K562 (cell line): ENCODE measurements at regions not wholly inside any gene's neighbourhood (a gene's known extent, or its start where the extent isn't known, plus 50 kb on each side); places are given as distances from the start of the nearest gene placed in this dataset.

ENCODE experiments used
- ATAC-seq: fragments of 200-7000 bp; cut with Tn5 transposase; 3 replicates; pipeline ENCODE4 v1.9.1; 2020; ENCODE audit warnings: moderate library complexity
- BruUV-seq: library from RNA; stranded (reverse); fragments of 400-500 nt; replicated peaks from 2 replicates; lab custom pipeline; 2021; lab: Mats Ljungman, UMichigan
- CTCF ChIA-PET: fragments of 300-600 bp; formaldehyde crosslinking; extraction: SDS; loops from one replicate; lab custom pipeline; 2021; ENCODE audit warnings: low intra/inter-chr PET ratio; lab: Yijun Ruan, JAX
- POLR2A ChIA-PET: fragments of 300-600, 350-650 bp; sonication (Branson Sonifier 250); formaldehyde crosslinking; extraction: SDS; loops from one replicate; lab custom pipeline; 2021; ENCODE audit warnings: antibody characterized with exemption, inconsistent platforms; lab: Yijun Ruan, JAX
- DNase-seq, 4 experiments: peaks; one replicate each; pipeline versions ENCODE4 v3.0.0 to v3.0.0-alpha.2; 2011 to 2018; ENCODE audit warnings: low spot score in 3 of 4, mixed read lengths in 3 of 4; ENCODE audit errors: extremely low read depth in 1 of 4
- FAIRE-seq: peaks from 2 replicates; lab custom pipeline; 2011; peaks lifted over from hg19 to GRCh38; lab: Jason Lieb, UNC
- H2AFZ ChIP-seq: 2 replicates; pipeline ENCODE4 v1.6.0; 2011; ENCODE audit warnings: low read depth, low read length, control low read depth, inconsistent platforms
- H3K27ac ChIP-seq: fragments of 200-600 bp; 3 replicates; pipeline ENCODE4 v1.8.0; 2011; ENCODE audit warnings: low read depth, mild to moderate bottlenecking, control low read depth, inconsistent platforms, low read length, moderate library complexity, mixed read lengths; ENCODE audit errors: extremely low read depth
- H3K27me3 ChIP-seq, 2 experiments: fragments of 300-600 bp in 1 of 2; 2 replicates in 1 of 2; 3 replicates in 1 of 2; pipeline versions ENCODE4 v1.6.0 to v1.8.0; 2011; ENCODE audit warnings: inconsistent platforms in 2 of 2, low read length in 2 of 2, mild to moderate bottlenecking in 1 of 2, mixed read lengths in 1 of 2, moderate library complexity in 1 of 2; ENCODE audit not compliant: control insufficient read depth in 2 of 2, insufficient read depth in 2 of 2
- H3K36me3 ChIP-seq: fragments of 300-600 bp; 3 replicates; pipeline ENCODE4 v1.8.0; 2011; ENCODE audit warnings: mild to moderate bottlenecking, low read length, inconsistent platforms; ENCODE audit not compliant: control insufficient read depth, insufficient read depth
- H3K4me1 ChIP-seq, 2 experiments: fragments of 200-600 bp in 1 of 2; replicated peaks in 1 of 2; 2 replicates in 1 of 2; 3 replicates in 1 of 2; pipeline versions ENCODE4 v1.5.1 to v1.8.0; 2011; ENCODE audit warnings: inconsistent platforms in 2 of 2, low read length in 2 of 2, mild to moderate bottlenecking in 1 of 2, mixed read lengths in 1 of 2, moderate library complexity in 1 of 2; ENCODE audit not compliant: control insufficient read depth in 2 of 2, insufficient read depth in 2 of 2
- H3K4me2 ChIP-seq: 2 replicates; pipeline ENCODE4 v1.6.1; 2011; ENCODE audit warnings: low read length, control low read depth, inconsistent platforms, mixed read lengths; ENCODE audit not compliant: insufficient read depth
- H3K4me3 ChIP-seq: fragments of 200-600 bp; sonication (generic), shearing (Covaris generic); 2 replicates; pipeline ENCODE4 v1.5.1; 2016; ENCODE audit warnings: control low read depth, inconsistent platforms
- H3K79me2 ChIP-seq: fragments of 200-600 bp; 3 replicates; pipeline ENCODE4 v1.8.0; 2011; ENCODE audit warnings: low read length, inconsistent platforms; ENCODE audit not compliant: control insufficient read depth, insufficient read depth
- H3K9ac ChIP-seq, 2 experiments: 2 replicates each; pipeline versions ENCODE4 v1.6.0 to v1.6.1; 2011; ENCODE audit warnings: low read depth in 2 of 2, low read length in 2 of 2, control low read depth in 1 of 2, inconsistent platforms in 1 of 2, mild to moderate bottlenecking in 1 of 2, mixed read lengths in 1 of 2; ENCODE audit not compliant: insufficient read depth in 1 of 2
- H3K9me1 ChIP-seq: one replicate; pipeline ENCODE4 v1.6.0; 2011; ENCODE audit warnings: inconsistent platforms, mild to moderate bottlenecking, low read length, moderate library complexity; ENCODE audit not compliant: control insufficient read depth, insufficient read depth
- H3K9me3 ChIP-seq: replicated peaks from 2 replicates; pipeline ENCODE4 v1.5.1; 2011; ENCODE audit warnings: low read depth, low read length, inconsistent platforms; ENCODE audit not compliant: control insufficient read depth, insufficient read depth
- H4K20me1 ChIP-seq: replicated peaks from 2 replicates; pipeline ENCODE4 v1.6.1; 2011; ENCODE audit warnings: low read length, inconsistent platforms, mixed read lengths; ENCODE audit not compliant: control insufficient read depth, insufficient read depth
- CBX1 ChIP-seq: sonication (generic); IDR thresholded peaks from 2 replicates; pipeline ENCODE4 v1.6.1; 2016; ENCODE audit warnings: antibody characterized with exemption, low read depth, mild to moderate bottlenecking
- DMBX1 ChIP-seq: fragments of 250-450 bp; sonication (Bioruptor Pico); IDR thresholded peaks from 2 replicates; pipeline ENCODE4 v1.8.0; 2022; ENCODE audit warnings: inconsistent platforms, mild to moderate bottlenecking, moderate library complexity, borderline replicate concordance
- ETS2 ChIP-seq: IDR thresholded peaks from 2 replicates; pipeline ENCODE4 v1.6.1; 2016; ENCODE audit warnings: borderline replicate concordance, missing genetic modification characterization, mild to moderate bottlenecking, moderate library complexity, missing compliant biosample characterization; ENCODE audit not compliant: poor library complexity, severe bottlenecking
- KDM1A ChIP-seq, 2 experiments: fragments of 450-650 bp; IDR thresholded peaks; 2 replicates each; pipeline ENCODE4 v1.6.1; 2016; ENCODE audit warnings: mild to moderate bottlenecking in 2 of 2
- NUFIP1 ChIP-seq: fragments of 450-650 bp; IDR thresholded peaks from 2 replicates; pipeline ENCODE4 v1.6.1; 2018; ENCODE audit not compliant: partially characterized antibody
- WHSC1 ChIP-seq: IDR thresholded peaks from one replicate; pipeline ENCODE4 v1.6.1; 2012; ENCODE audit warnings: low read length, control low read depth, inconsistent platforms
- ZBTB12 ChIP-seq: fragments of 250-450 bp; sonication (Bioruptor Pico); IDR thresholded peaks from 2 replicates; pipeline ENCODE4 v1.4.0; 2020
- ZFPM2 ChIP-seq: fragments of 250-450 bp; sonication (Bioruptor Pico); IDR thresholded peaks from 2 replicates; pipeline ENCODE4 v1.5.1; 2022; ENCODE audit warnings: mild to moderate bottlenecking
- ZNF644 ChIP-seq: fragments of 200-800 bp; sonication (Bioruptor generic); IDR thresholded peaks from 2 replicates; pipeline ENCODE4 v1.6.1; 2016; ENCODE audit warnings: low read depth, missing genetic modification characterization, missing compliant biosample characterization
- ZNF766 ChIP-seq: fragments of 200-800 bp; sonication (Bioruptor generic); conservative IDR thresholded peaks from 2 replicates; pipeline ENCODE4 v1.6.1; 2016; ENCODE audit warnings: missing genetic modification characterization, missing compliant biosample characterization
- in situ Hi-C: fragments of 300-500 bp; cut with MboI; formaldehyde crosslinking; loops from 4 replicates; pipeline ENCODE4 v1.15.0; 2018; ENCODE audit warnings: inconsistent platforms, mixed read lengths
- intact Hi-C: fragments of 100-400 bp; cut with micrococcal nuclease; formaldehyde crosslinking; loops from 2 replicates; pipeline ENCODE4 v1.14.2; 2022
- TF ChIP-seq, protein P1 (sequence below), 3 experiments: fragments of 200-800 bp in 1 of 3; fragments of 250-450 bp in 1 of 3; fragments of 450-650 bp in 1 of 3; sonication (Bioruptor Pico) in 1 of 3; sonication (Bioruptor generic) in 1 of 3; formaldehyde crosslinking in 1 of 3; IDR thresholded peaks; 2 replicates each; pipeline versions ENCODE4 v1.6.1 to v1.8.0; 2016 to 2022; ENCODE audit warnings: mild to moderate bottlenecking in 2 of 3, missing genetic modification characterization in 2 of 3, missing compliant biosample characterization in 1 of 3, moderate library complexity in 1 of 3
- TF ChIP-seq, protein P2 (sequence below): fragments of 250-450 bp; sonication (Bioruptor Pico); IDR thresholded peaks from 2 replicates; pipeline ENCODE4 v1.4.0; 2020; ENCODE audit warnings: mild to moderate bottlenecking
- TF ChIP-seq, protein P3 (sequence below), 3 experiments: IDR thresholded peaks in 2 of 3; conservative IDR thresholded peaks in 1 of 3; 2 replicates each; pipeline ENCODE4 v1.5.1; 2011 to 2012; ENCODE audit warnings: low read length in 3 of 3, mild to moderate bottlenecking in 3 of 3, control low read depth in 2 of 3, improper control_type of control experiment in 1 of 3, inconsistent platforms in 1 of 3, low read depth in 1 of 3, mixed read lengths in 1 of 3, moderate library complexity in 1 of 3; ENCODE audit not compliant: insufficient read depth in 2 of 3

DNA sequence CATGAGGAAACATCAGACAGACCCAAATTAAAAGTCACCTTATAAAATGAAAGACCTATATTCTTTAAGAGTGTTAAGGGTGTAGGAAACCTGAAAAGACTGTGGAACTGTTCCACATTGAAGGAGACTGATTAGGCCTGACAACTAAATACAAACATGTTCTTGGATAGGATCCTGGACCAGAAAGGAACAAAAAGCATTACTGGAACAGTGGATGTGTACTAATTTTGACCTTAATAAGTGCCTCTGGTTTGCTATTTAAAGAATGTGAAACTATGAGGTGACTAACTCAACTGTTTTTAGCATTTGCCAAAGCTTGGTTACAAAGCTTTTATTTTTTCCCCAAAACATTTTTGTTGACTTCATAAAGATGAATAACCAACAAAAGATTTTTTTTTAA, 340.6 kb downstream of the CAAP1 start:
- H3K36me3 ChIP-seq = no peaks in the 10 kb centered on the region
- no peak overlapping the region for H2AFZ ChIP-seq
- DNase-seq (no peak), ATAC-seq (no peak), FAIRE-seq (no peak)
- H3K4me3 ChIP-seq = no peak overlapping the region
- no TSS peak for BruUV-seq
- intact Hi-C loops (no loop called here), in situ Hi-C loops (no loop called here)
- H3K9me1 ChIP-seq = no peaks in the 10 kb centered on the region
- no peak overlapping the region for H3K9ac ChIP-seq
- no peak overlapping the region for H3K4me2 ChIP-seq
- POLR2A ChIA-PET = no interaction called here
- no peaks in the 10 kb centered on the region for H4K20me1 ChIP-seq
- no peaks in the 10 kb centered on the region for H3K9me3 ChIP-seq
- no peaks in the 10 kb centered on the region for H3K27me3 ChIP-seq
- CTCF ChIA-PET = no interaction called here
- H3K4me1 ChIP-seq = no peaks in the 10 kb centered on the region
- H3K79me2 ChIP-seq = no peaks in the 10 kb centered on the region
- H3K27ac ChIP-seq = no peak overlapping the region
- TF ChIP-seq, protein P1, sequence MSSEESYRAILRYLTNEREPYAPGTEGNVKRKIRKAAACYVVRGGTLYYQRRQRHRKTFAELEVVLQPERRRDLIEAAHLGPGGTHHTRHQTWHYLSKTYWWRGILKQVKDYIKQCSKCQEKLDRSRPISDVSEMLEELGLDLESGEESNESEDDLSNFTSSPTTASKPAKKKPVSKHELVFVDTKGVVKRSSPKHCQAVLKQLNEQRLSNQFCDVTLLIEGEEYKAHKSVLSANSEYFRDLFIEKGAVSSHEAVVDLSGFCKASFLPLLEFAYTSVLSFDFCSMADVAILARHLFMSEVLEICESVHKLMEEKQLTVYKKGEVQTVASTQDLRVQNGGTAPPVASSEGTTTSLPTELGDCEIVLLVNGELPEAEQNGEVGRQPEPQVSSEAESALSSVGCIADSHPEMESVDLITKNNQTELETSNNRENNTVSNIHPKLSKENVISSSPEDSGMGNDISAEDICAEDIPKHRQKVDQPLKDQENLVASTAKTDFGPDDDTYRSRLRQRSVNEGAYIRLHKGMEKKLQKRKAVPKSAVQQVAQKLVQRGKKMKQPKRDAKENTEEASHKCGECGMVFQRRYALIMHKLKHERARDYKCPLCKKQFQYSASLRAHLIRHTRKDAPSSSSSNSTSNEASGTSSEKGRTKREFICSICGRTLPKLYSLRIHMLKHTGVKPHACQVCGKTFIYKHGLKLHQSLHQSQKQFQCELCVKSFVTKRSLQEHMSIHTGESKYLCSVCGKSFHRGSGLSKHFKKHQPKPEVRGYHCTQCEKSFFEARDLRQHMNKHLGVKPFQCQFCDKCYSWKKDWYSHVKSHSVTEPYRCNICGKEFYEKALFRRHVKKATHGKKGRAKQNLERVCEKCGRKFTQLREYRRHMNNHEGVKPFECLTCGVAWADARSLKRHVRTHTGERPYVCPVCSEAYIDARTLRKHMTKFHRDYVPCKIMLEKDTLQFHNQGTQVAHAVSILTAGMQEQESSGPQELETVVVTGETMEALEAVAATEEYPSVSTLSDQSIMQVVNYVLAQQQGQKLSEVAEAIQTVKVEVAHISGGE (CRISPR knock-in tag; IDR thresholded peaks at IDR 0.05) = no peak
- TF ChIP-seq DMBX1 (CRISPR knock-in tag) (no peak), ZNF766 (CRISPR knock-in tag) (no peak), CBX1 (no peak), KDM1A (IDR thresholded peaks at IDR 0.05) (no peak), WHSC1 (no peak), ZFPM2 (CRISPR knock-in tag) (no peak), ETS2 (tag) (no peak), ZBTB12 (CRISPR knock-in tag) (no peak), ZNF644 (tag) (no peak), NUFIP1 (no peak)
- TF ChIP-seq, protein P2, sequence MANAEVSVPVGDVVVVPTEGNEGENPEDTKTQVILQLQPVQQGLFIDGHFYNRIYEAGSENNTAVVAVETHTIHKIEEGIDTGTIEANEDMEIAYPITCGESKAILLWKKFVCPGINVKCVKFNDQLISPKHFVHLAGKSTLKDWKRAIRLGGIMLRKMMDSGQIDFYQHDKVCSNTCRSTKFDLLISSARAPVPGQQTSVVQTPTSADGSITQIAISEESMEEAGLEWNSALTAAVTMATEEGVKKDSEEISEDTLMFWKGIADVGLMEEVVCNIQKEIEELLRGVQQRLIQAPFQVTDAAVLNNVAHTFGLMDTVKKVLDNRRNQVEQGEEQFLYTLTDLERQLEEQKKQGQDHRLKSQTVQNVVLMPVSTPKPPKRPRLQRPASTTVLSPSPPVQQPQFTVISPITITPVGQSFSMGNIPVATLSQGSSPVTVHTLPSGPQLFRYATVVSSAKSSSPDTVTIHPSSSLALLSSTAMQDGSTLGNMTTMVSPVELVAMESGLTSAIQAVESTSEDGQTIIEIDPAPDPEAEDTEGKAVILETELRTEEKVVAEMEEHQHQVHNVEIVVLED = no peak
- TF ChIP-seq, protein P3, sequence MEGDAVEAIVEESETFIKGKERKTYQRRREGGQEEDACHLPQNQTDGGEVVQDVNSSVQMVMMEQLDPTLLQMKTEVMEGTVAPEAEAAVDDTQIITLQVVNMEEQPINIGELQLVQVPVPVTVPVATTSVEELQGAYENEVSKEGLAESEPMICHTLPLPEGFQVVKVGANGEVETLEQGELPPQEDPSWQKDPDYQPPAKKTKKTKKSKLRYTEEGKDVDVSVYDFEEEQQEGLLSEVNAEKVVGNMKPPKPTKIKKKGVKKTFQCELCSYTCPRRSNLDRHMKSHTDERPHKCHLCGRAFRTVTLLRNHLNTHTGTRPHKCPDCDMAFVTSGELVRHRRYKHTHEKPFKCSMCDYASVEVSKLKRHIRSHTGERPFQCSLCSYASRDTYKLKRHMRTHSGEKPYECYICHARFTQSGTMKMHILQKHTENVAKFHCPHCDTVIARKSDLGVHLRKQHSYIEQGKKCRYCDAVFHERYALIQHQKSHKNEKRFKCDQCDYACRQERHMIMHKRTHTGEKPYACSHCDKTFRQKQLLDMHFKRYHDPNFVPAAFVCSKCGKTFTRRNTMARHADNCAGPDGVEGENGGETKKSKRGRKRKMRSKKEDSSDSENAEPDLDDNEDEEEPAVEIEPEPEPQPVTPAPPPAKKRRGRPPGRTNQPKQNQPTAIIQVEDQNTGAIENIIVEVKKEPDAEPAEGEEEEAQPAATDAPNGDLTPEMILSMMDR (IDR thresholded peaks at IDR 0.05 in 2 of 3, conservative IDR thresholded peaks at IDR 0.05 in 1 of 3; ENCODE audit: insufficient read depth in 2 of 3, low read depth in 1 of 3, low read length in 3 of 3) = no peak
